ENCODE measurements at regions not wholly inside any gene's neighbourhood (a gene's known extent, or its start where the extent isn't known, plus 50 kb on each side); places are given as distances from the start of the nearest gene placed in this dataset.

GRCh38 chr1:2949966-2950925 is 71.0 kb upstream of the ACTRT2 start:
- WGBS (ENCODE audit: insufficient coverage): 79% methylated on average over 19 of the region's 29 CpGs
- ATAC-seq (replicated peaks in 1 of 4) (no peak), DNase-seq (no peak)
- Histone ChIP-seq H3K4me3 (ENCODE audit: control insufficient read depth in 1 of 2, extremely low read depth in 1 of 2, low read length in 1 of 2) (no peak overlapping the region), H3K27ac (ENCODE audit: low read length) (no peak overlapping the region), H3K9me3 (no peaks in the 10 kb centered on the region), H3K36me3 (ENCODE audit: control insufficient read depth in 2 of 2, extremely low read depth in 1 of 2, insufficient read depth in 1 of 2, low read length in 1 of 2) (no peaks in the 10 kb centered on the region), H3K4me1 (ENCODE audit: control insufficient read depth in 1 of 2, extremely low read depth in 1 of 2, insufficient read depth in 2 of 2, low read length in 2 of 2) (no peaks in the 10 kb centered on the region), H3K27me3 (replicated peaks in 1 of 2; ENCODE audit: control insufficient read depth in 2 of 2, extremely low read depth in 1 of 2, insufficient read depth in 2 of 2, low read length in 1 of 2) (peaks cover 0 to 52% of the 10 kb centered on the region in 2 experiments)
- peaks cover 6% of the 10 kb centered on the region for H3K36me3 Mint-ChIP-seq
- CTCF ChIA-PET: interaction anchor here in 1 of 2 donors (0.6 kb wide), 1 partner anchor 200 kb away, joined by 4 read pairs; no protein-coding TSS in a partner anchor
- peaks cover 8 to 20% (median 20%) of the 10 kb centered on the region in 3 donors for H3K9me3 Mint-ChIP-seq
- H3K4me1 Mint-ChIP-seq: peaks cover 0 to 4% (median 0%) of the 10 kb centered on the region in 3 donors
- H3K4me3 Mint-ChIP-seq: no peak overlapping the region
- POLR2A ChIA-PET: no interaction called here
- peaks cover 3 to 20% of the 10 kb centered on the region in 2 donors for H3K27me3 Mint-ChIP-seq
- H3K27ac Mint-ChIP-seq: no peak overlapping the region

- Histone ChIP-seq H3K9me3 (no peaks in the 10 kb centered on the region), H3K4me1 (ENCODE audit: control insufficient read depth in 1 of 2, extremely low read depth in 1 of 2, insufficient read depth in 2 of 2, low read length in 2 of 2) (no peaks in the 10 kb centered on the region), H3K27me3 (replicated peaks in 1 of 2; ENCODE audit: control insufficient read depth in 2 of 2, extremely low read depth in 1 of 2, insufficient read depth in 2 of 2, low read length in 1 of 2) (peaks cover 0 to 48% of the 10 kb centered on the region in 2 experiments), H3K27ac (ENCODE audit: low read length) (no peak overlapping the region), H3K4me3 (ENCODE audit: control insufficient read depth in 1 of 2, extremely low read depth in 1 of 2, low read length in 1 of 2) (no peak overlapping the region), H3K36me3 (ENCODE audit: control insufficient read depth in 2 of 2, extremely low read depth in 1 of 2, insufficient read depth in 1 of 2, low read length in 1 of 2) (no peaks in the 10 kb centered on the region)
- H3K27ac Mint-ChIP-seq: no peak overlapping the region
- peaks cover 3 to 20% of the 10 kb centered on the region in 2 donors for H3K27me3 Mint-ChIP-seq
- 77% methylated on average over 4 of the region's 5 CpGs for WGBS (ENCODE audit: insufficient coverage)
- CTCF ChIA-PET: no interaction called here
- POLR2A ChIA-PET: no interaction called here
- peaks cover 9 to 24% (median 22%) of the 10 kb centered on the region in 3 donors for H3K9me3 Mint-ChIP-seq
- peaks cover 0 to 4% (median 0%) of the 10 kb centered on the region in 3 donors for H3K4me1 Mint-ChIP-seq
- no peak for ATAC-seq (replicated peaks in 1 of 4)
- no peak overlapping the region for H3K4me3 Mint-ChIP-seq
- no peak for DNase-seq
- peaks cover 6% of the 10 kb centered on the region for H3K36me3 Mint-ChIP-seq
Observed at GRCh38 chr1:2950926-2951305, 70.4 kb upstream of the ACTRT2 start.

GRCh38 chr1:2951856-2952255 is 69.4 kb upstream of the ACTRT2 start:
- no peak overlapping the region for H3K27ac Mint-ChIP-seq

GRCh38 chr1:2952371-2952770 is 68.9 kb upstream of the ACTRT2 start:
- H3K27ac ChIP-seq (ENCODE audit: low read length): no peak overlapping the region
- H3K36me3 ChIP-seq (ENCODE audit: control insufficient read depth in 2 of 2, extremely low read depth in 1 of 2, insufficient read depth in 1 of 2, low read length in 1 of 2): no peaks in the 10 kb centered on the region
- Mint-ChIP-seq H3K9me3 (peaks cover 12 to 32% (median 30%) of the 10 kb centered on the region in 3 donors), H3K36me3 (peaks cover 6% of the 10 kb centered on the region), H3K4me3 (no peak overlapping the region), H3K27me3 (peaks cover 3 to 11% of the 10 kb centered on the region in 2 donors), H3K27ac (no peak overlapping the region), H3K4me1 (peaks cover 0 to 4% (median 0%) of the 10 kb centered on the region in 3 donors)
- ATAC-seq (replicated peaks in 1 of 4) (no peak), DNase-seq (no peak)
- CTCF ChIA-PET: no interaction called here
- H3K4me1 ChIP-seq (ENCODE audit: control insufficient read depth in 1 of 2, extremely low read depth in 1 of 2, insufficient read depth in 2 of 2, low read length in 2 of 2): no peaks in the 10 kb centered on the region
- POLR2A ChIA-PET: no interaction called here
- H3K9me3 ChIP-seq: no peaks in the 10 kb centered on the region
- peaks cover 0 to 34% of the 10 kb centered on the region in 2 experiments for H3K27me3 ChIP-seq (replicated peaks in 1 of 2; ENCODE audit: control insufficient read depth in 2 of 2, extremely low read depth in 1 of 2, insufficient read depth in 2 of 2, low read length in 1 of 2)
- WGBS (ENCODE audit: insufficient coverage): 85% methylated on average over 2 of the region's 9 CpGs
- H3K4me3 ChIP-seq (ENCODE audit: control insufficient read depth in 1 of 2, extremely low read depth in 1 of 2, low read length in 1 of 2): no peak overlapping the region

More at GRCh38 chr1:2951856-2952255, 69.4 kb upstream of the ACTRT2 start:
- H3K36me3 Mint-ChIP-seq: peaks cover 6% of the 10 kb centered on the region
- Histone ChIP-seq H3K27me3 (replicated peaks in 1 of 2; ENCODE audit: control insufficient read depth in 2 of 2, extremely low read depth in 1 of 2, insufficient read depth in 2 of 2, low read length in 1 of 2) (peaks cover 0 to 39% of the 10 kb centered on the region in 2 experiments), H3K4me1 (ENCODE audit: control insufficient read depth in 1 of 2, extremely low read depth in 1 of 2, insufficient read depth in 2 of 2, low read length in 2 of 2) (no peaks in the 10 kb centered on the region), H3K4me3 (ENCODE audit: control insufficient read depth in 1 of 2, extremely low read depth in 1 of 2, low read length in 1 of 2) (no peak overlapping the region), H3K36me3 (ENCODE audit: control insufficient read depth in 2 of 2, extremely low read depth in 1 of 2, insufficient read depth in 1 of 2, low read length in 1 of 2) (no peaks in the 10 kb centered on the region), H3K27ac (ENCODE audit: low read length) (no peak overlapping the region), H3K9me3 (no peaks in the 10 kb centered on the region)
- CTCF ChIA-PET: no interaction called here
- DNase-seq (no peak), ATAC-seq (replicated peaks in 1 of 4) (no peak)
- no peak overlapping the region for H3K4me3 Mint-ChIP-seq
- H3K4me1 Mint-ChIP-seq: peaks cover 0 to 4% (median 0%) of the 10 kb centered on the region in 3 donors
- POLR2A ChIA-PET: no interaction called here
- WGBS (ENCODE audit: insufficient coverage): 89% methylated on average over 13 of the region's 14 CpGs
- H3K27me3 Mint-ChIP-seq: peaks cover 3 to 16% of the 10 kb centered on the region in 2 donors
- peaks cover 12 to 30% (median 29%) of the 10 kb centered on the region in 3 donors for H3K9me3 Mint-ChIP-seq

- Histone ChIP-seq H3K27ac (ENCODE audit: low read length) (no peak overlapping the region), H3K4me3 (ENCODE audit: control insufficient read depth in 1 of 2, extremely low read depth in 1 of 2, low read length in 1 of 2) (no peak overlapping the region), H3K4me1 (ENCODE audit: control insufficient read depth in 1 of 2, extremely low read depth in 1 of 2, insufficient read depth in 2 of 2, low read length in 2 of 2) (no peaks in the 10 kb centered on the region), H3K36me3 (ENCODE audit: control insufficient read depth in 2 of 2, extremely low read depth in 1 of 2, insufficient read depth in 1 of 2, low read length in 1 of 2) (no peaks in the 10 kb centered on the region), H3K27me3 (replicated peaks in 1 of 2; ENCODE audit: control insufficient read depth in 2 of 2, extremely low read depth in 1 of 2, insufficient read depth in 2 of 2, low read length in 1 of 2) (peaks cover 0 to 31% of the 10 kb centered on the region in 2 experiments), H3K9me3 (no peaks in the 10 kb centered on the region)
- POLR2A ChIA-PET: no interaction called here
- ATAC-seq (replicated peaks in 1 of 4) (no peak), DNase-seq (no peak)
- Mint-ChIP-seq H3K9me3 (peaks cover 16 to 37% (median 36%) of the 10 kb centered on the region in 3 donors), H3K27ac (no peak overlapping the region), H3K4me3 (no peak overlapping the region), H3K4me1 (peaks cover 0 to 4% (median 0%) of the 10 kb centered on the region in 3 donors), H3K27me3 (peaks cover 3 to 11% of the 10 kb centered on the region in 2 donors), H3K36me3 (peaks cover 6% of the 10 kb centered on the region)
- 89% methylated on average over 7 of the region's 7 CpGs for WGBS (ENCODE audit: insufficient coverage)
- CTCF ChIA-PET: no interaction called here
Observed at GRCh38 chr1:2952992-2953391, 68.3 kb upstream of the ACTRT2 start.

GRCh38 chr1:2953688-2954285 is 67.5 kb upstream of the ACTRT2 start:
- POLR2A ChIA-PET: no interaction called here
- CTCF ChIA-PET: no interaction called here
- ATAC-seq (replicated peaks in 1 of 4) (no peak), DNase-seq (no peak)
- peaks cover 16 to 37% (median 36%) of the 10 kb centered on the region in 3 donors for H3K9me3 Mint-ChIP-seq
- Histone ChIP-seq H3K4me3 (ENCODE audit: control insufficient read depth in 1 of 2, extremely low read depth in 1 of 2, low read length in 1 of 2) (no peak overlapping the region), H3K36me3 (ENCODE audit: control insufficient read depth in 2 of 2, extremely low read depth in 1 of 2, insufficient read depth in 1 of 2, low read length in 1 of 2) (no peaks in the 10 kb centered on the region), H3K4me1 (ENCODE audit: control insufficient read depth in 1 of 2, extremely low read depth in 1 of 2, insufficient read depth in 2 of 2, low read length in 2 of 2) (no peaks in the 10 kb centered on the region), H3K27me3 (replicated peaks in 1 of 2; ENCODE audit: control insufficient read depth in 2 of 2, extremely low read depth in 1 of 2, insufficient read depth in 2 of 2, low read length in 1 of 2) (peaks cover 0 to 23% of the 10 kb centered on the region in 2 experiments), H3K9me3 (no peaks in the 10 kb centered on the region), H3K27ac (ENCODE audit: low read length) (no peak overlapping the region)
- H3K27ac Mint-ChIP-seq: peak overlapping the region in 1 of 2 donors; percentile 49
- no peak overlapping the region for H3K4me3 Mint-ChIP-seq
- H3K4me1 Mint-ChIP-seq: peaks cover 0 to 4% (median 0%) of the 10 kb centered on the region in 3 donors
- peaks cover 6% of the 10 kb centered on the region for H3K36me3 Mint-ChIP-seq
- H3K27me3 Mint-ChIP-seq: peaks cover 3 to 11% of the 10 kb centered on the region in 2 donors
- WGBS (ENCODE audit: insufficient coverage): no CpG with 5 or more reads among the region's 2 CpGs
